Activated CD8-positive, alpha-beta memory T cell treated with anti-CD3 and anti-CD28 coated beads for 48 hours (primary cell): ENCODE measurements at regions not wholly inside any gene's neighbourhood (a gene's known extent, or its start where the extent isn't known, plus 50 kb on each side); places are given as distances from the start of the nearest gene placed in this dataset.
A peak's percentile ranks its signal among the peaks of the same experiment; 100 is the strongest.
"Not testable (repeated sequence)": the region's sequence is repeated elsewhere in the genome, so short reads cannot be mapped to it uniquely, and the experiment has no call there.

ENCODE experiments used
- DNase-seq, 3 experiments: peaks; one replicate each; pipeline ENCODE4 v3.0.0-alpha.2; 2020; ENCODE audit warnings: low read depth in 2 of 3, low spot score in 2 of 3

DNA sequence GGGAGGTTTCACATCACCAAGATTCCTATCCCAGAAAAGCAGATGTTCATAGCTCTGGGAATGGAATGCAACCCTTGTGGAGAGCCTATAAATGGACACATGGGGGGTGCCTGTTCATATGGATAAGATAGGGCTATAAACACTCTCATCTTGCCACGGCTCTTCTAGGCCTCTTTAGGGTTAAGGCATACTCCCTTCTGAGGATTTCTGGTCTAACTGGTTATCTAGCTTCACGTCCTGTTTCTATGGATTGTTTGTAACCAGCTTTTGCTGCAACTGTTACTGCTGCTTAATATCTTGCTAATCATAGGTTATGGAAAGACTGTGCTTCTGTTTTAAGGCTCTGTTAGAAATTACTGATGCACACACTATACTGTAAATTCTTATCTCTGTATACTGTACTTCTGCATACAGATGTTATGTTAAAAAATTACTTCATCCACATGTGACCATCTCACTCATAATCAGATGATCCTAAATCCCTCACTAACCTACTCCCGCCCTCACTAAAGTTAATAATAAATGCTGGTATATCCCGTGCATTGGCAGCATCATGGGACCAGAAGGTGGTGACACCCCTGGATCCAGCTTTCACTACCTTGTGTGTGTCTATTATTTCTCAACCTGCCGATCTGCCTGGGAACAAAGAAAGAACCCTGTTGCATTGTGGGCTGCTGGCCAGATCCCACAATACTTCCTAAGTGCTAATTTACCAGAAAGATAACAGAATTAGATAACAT lies 68.7 kb downstream of the PRKAB2 start:
- DNase-seq = not testable (repeated sequence)

DNA sequence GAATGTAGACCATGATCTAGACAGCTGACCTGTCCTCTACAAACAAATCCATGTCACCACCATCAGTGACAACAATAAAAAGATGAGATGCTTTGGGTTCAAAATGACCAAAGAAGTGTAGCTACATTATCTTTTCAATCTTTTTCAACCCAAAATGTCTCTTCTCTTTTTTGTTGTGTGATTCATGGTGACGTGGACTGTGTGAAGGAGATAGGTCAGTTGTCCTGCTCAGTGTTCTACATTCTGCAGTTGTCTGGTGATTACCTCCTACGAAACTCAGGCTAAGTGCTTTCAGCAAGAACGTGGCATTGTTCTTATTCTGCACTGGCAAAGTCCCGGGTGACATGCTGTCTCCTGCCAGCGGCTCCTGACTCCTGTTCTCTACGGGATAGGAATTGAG lies 73.1 kb downstream of the PRKAB2 start:
- no peak for DNase-seq

DNA sequence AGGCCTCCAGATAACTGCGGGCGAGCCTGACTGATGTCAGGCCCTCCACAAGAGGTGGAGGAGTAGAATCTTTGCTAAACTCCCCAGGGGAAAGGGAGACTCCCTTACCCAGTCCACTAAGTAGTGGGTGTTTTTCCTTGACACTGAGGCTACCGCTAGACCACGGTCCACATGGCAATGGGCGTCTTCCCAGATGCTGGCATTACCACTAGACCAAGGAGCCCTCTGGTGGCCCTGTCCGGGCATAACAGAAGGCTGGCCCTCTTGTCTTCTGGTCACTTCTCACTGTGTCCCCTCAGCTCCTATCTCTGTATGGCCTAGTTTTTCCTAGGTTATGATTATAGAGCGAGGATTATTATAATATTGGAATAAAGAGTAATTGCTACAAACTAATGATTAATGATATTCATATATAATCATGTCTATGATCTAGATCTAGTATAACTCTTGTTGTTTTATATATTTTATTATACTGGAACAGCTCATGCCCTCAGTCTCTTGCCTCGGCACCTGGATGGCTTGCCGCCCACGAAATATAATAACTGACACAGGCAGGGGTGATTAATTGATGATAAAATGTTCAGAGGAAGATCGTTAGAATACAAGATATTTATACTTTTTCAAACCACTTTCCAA lies 73.8 kb downstream of the PRKAB2 start:
- not testable (repeated sequence) for DNase-seq

DNA sequence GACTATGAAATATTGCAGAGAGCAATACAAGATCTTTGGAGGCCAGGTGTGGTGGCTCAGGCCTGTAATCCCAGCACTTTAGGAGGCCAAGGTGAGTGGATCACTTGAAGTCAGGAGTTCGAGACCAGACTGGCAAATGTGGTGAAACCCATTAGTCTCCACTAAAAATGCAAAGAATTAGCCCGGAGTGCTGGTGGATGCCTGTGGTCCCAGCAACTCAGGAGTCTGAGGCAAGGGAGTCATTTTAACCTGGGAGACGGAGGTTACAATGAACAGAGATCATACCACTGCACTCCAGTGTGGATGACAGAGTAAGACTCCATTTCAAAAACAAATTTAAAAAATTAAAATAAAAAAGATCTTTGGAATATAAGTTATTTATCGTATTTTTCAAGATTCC lies 76.6 kb downstream of the PRKAB2 start:
- no peak for DNase-seq

DNA sequence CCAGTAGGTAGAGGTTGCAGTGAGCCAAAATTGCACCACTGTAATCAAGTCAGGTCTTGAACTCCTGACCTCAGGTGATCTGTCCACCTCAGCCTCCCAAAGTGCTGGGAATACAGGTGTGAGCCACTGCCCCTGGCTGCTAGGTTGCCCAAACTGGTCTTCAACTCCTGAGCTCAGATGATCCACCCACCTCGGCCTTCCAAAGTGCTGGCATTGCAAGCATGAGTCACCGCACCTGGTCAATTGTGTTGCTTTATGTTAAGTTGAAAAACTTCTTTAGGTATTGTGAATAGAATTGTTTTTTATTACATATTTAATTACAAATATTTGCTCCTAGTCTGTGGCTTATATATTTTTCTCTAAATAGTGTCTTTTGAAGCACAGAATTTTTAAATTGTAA lies 80.5 kb downstream of the PRKAB2 start:
- DNase-seq = no peak

DNA sequence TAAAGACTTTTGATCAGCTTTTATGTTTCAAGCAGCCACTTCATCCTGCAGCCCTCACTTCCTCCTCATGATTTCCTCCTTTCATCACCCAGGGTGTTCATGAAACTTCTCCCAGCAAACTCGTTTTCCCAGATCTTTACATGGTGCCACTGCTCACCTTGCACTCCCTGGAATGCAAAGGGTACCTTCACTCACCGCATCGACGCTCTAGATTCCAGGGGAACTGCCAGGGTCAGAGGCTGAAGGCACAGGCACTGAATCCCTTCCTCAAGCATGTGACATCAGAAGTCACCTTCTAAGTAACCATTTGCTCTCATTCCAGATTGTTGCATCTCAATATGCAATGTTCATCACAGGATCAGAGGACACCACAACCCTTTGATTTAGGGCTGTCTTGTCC lies 82.8 kb downstream of the PRKAB2 start:
- no peak for DNase-seq

DNA sequence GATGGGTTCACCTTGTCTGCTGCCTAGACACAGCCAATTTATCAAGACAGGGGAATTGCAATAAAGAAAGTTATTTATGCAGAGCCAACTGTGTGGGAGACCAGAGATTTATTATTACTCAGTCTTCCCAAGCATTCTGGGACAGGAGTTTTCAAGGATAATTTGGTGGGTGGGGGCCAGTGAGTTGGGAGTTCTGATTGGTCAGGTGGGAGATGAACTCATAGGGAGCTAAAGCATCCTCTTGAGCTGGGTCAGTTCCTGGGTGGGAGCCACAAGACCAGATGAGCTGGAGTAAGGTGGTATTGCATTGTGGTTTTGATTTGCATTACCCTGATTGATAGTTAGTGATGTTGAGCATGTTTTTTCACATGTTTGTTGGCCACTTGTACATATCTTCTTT lies 86.1 kb downstream of the PRKAB2 start:
- no peak for DNase-seq

DNA sequence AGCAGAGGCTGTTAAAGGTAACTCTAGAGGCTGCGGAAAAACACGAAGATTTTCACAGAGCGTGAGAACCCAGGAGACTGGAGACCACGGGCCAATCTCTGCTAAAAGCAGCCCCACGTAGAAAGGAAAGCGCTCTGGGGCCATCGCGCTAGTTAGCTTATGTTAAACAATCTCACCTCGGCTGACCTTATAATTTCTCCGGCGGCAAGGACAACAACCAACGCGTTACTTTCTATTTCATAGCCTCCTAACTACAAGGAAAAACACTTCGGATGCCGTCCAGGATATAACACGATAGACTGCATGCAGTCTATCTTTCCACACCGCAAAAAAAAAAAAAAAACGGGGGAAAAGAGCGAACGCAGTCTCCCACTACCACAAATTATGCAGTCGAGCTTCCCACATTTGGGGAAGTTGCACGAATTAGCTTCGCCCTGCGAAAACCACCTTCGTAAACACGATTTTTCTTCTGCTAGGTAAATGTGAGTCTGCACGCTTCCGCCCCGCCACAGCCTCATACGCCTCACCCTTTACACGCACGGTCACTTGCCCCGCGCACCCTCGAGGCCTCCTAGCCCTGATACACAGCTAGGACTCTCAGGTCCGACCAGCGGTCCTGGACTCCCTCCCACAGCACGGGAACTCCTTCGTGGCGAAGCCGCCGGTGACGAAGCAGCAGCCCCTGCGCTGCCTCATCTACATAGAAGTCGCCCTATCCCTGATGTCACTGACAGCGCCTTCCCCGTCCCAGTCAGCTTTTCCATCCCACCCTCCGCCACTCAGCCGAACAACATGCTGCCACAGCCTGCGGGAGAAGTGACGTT lies 87.8 kb downstream of the PRKAB2 start:
- DNase-seq = peak; percentile 65 to 87 (median 81)

DNA sequence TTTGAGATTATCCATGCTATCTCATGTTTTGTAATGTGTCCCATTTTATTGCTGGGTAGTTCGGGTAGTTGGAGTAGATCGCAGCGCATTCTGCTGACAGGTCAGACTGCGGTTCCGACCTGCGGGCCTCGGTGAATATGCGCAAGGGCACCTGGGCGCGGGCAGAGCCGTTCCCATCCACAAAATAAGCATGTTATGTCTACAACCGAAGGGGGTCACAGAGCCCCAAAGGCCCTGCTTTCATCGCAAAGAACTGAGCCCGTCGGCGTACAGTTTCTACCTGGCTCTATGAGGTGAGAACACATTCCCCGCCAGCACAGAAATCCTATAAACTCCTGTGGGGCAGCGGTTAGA lies 88.4 kb downstream of the PRKAB2 start:
- no peak for DNase-seq

DNA sequence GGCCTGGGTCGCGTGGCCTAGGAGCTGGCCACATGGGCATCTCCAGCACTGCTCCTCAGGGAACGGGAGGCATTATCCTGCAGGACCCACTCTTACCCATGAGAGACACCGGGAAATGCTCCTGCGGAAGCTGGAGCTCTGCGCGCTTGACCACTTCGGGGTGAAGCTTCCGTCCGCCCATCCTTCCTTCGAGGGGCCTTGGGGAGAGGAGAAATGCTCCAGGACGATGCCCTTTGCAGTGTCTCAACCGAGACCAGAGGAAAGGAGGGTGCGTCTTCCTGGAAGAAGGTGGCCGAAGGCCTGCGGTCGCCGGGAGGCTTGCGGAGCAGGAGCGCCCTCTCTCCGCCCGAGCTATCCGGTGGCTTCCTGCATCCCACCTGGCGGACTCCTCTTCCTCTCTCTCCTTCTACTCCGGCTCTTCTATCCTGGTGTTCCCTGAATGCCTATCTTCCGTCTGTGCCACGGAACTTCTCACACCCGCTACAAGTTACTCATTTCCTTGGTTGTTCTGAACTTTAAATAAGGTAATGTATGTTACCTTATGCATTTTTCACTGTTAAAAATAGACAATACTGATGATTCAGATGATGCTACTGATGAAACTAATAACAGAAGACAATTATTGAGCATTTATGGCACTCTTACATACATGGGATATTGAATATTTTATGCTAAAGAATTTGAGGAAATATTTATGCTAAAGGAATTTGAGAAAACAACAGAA lies 91.4 kb downstream of the PRKAB2 start:
- DNase-seq = no peak

DNA sequence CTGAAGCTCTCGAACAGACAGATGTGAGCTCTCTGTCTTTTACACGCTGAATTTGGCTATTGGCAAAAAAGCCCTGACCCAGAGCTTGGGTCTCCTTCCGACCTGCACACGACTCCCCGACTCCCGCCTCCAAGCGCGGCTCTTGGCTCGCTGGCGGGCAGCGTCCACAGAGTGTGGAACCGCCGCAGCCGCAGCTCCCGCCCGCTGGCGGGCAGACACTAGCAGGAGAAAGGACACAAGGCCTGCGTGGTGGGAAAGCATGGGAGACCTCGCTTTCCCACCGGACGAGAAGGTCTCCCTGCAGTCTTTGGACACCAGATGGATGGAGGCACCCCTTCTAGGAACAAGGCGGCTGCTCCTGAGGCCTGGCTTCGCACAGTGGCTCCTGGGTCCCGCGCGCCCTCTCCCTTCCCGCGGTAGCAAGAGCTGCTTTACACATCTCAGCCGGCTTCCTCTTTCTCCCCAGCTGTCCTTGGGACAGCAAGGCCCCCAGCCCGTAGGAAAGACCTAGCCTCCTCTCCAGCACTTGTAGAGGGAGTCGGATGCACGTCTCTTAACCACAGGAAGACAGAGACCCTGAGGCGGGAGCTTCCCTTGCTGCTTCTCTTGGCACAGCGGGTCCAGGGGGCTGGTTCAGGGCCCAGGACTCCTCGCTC lies 92.1 kb downstream of the PRKAB2 start:
- peak in 1 of 3 experiments; percentile 10 for DNase-seq

DNA sequence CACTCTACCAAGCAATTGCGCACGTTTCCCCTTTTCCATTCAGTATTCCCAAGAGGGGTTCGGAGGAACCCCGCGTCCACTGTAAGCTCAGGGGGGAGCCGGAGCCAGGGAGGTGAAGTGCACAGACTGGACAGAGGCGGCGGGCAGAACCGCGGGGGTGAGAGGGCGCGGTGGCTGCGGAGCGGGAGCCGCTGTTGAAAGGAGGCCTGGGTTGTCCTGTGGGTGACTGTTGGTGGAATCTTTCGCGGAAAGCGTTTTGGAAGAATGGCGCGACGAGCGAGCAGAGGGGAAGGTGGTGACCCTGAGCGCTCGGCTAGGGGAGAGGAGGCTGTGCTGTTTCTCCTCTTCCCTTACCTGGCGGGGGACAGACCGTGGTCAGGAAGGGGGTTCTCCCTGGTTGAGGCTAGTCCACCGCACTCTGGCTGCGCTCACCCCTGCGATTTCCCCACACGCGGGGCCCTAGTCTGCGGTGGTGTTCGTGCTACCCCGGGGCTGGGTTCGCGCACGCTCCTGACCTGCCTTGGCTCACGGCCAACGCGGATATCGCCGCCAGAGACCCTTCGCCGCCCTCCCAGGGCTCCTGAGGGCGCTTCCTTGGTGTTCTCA lies 92.8 kb downstream of the PRKAB2 start:
- no peak for DNase-seq

DNA sequence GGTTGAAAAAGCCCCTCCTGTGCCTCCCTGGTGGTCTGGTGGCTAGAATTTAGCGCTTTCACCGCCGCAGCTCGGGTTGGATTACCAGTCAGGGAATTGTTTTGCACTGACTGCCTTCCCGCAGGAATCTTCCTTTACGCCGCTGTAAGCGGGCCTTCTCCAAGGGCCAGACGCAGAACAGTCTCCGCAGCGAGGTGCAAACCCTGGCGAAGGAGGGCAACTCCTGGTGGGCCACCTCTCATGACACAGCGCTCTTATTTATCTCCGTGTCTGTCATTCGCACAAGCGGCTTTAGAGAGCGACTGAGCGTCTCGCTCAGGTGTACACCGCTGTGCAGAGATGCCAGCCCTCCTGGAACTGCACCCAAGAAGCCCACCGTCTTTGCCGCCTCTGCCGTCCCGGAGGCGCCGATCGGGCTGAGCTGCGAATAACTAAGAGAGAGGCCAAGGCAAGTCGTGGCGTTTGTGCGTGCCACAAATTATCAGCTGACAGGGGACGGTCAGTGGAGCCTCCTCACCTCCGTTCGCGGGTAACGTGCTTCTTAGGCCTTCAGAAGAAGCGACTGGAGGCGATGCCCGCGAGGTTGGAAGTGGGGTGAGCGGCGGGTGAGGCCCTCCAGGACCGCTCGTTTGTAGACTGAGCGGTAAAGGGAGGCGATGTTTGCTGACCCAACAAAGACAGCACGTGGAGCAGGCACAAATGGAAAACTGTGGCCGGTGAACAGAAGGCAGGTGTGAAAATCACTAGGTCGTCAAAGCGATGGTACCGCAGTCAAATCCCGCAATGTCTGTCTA lies 93.5 kb downstream of the PRKAB2 start:
- DNase-seq = no peak

DNA sequence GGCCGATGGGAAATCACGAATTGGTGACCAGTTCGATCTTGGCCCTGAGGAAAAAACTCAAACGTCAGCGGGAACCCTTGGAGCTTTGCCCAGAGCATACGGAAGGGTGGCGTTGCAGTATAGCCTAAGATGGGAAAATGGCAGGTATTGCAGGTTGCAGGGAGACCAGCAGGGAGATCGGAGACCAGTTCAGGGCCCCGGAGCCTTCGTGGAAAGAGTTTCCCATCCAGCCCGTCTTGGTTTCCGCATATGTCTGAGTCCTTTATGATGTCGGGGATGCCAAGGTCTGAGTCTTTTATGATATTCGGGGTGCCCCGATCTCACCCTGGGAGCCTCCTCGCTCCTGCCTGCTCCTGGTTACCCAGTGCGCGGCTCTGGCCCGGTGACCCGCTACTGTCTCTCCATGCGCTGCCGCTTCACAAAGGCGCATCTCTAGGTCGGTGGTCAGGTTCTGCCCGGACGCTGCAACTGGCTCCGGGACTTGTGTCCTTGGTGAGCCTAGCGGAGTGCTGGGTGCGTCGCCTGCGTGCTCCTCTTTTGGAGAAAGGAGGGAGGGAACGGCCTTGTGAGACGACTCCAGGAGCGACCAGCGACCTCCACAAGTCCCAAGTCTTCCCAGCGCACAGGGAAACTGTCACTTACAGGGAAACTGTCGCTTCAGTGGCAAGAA lies 94.2 kb downstream of the PRKAB2 start:
- no peak for DNase-seq

DNA sequence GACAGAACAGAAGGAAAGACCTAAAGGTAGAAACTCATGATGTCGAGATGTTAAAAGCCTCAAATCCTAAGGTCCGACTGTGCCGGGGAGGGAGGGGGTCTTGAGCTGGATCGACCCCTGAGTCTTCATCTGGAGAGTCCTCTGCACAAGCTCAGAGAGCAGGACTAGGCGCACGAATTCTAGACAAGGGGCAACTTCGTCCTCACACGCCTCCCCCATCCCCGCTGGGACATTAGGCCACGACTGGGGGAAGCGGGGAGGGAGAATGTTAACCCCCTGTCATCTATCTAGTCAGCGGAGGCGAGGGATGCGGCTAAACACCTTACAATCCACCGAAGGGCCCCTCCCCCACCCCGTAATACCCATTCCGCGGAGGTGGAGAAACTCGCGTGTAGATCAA lies 94.7 kb downstream of the PRKAB2 start:
- DNase-seq = no peak

DNA sequence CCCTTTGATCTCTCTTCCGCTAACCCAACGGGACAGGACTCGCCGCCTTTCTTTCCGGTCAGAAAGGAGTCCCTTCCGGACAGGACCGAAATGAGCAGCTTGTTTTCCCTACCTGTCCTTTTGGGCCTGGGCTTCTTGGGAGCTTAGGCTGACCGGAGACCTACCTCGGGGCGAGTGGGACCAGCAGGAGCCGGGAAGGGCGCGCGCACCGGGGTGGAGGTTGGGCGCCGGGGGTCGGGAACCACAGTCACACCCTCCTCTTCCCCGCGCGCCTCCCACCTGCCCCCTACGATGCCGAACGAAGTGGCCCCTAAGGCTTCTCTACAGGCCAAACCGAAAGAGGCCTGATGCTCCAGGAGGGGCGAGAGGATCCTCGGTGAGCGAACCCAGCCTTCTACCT lies 95.2 kb downstream of the PRKAB2 start:
- no peak for DNase-seq

DNA sequence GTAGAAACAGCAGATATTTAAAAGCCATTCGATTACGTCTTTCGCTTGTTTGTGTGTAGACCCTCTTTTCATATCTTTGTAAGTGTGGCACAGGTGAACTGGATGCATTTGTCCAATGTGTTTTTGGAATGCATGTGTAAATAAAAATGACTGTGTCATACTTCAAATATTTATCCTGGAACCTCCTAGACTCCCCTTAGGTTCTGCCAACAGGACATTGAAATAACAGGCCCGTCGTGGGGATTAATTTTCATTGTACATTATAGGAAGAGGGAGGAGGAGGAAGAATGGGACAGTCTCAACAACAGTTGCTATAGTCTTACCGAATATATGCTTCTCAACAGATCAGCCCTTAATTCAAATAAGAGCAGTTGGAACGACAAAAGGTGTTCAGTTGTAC lies 95.8 kb downstream of the PRKAB2 start:
- no peak for DNase-seq

DNA sequence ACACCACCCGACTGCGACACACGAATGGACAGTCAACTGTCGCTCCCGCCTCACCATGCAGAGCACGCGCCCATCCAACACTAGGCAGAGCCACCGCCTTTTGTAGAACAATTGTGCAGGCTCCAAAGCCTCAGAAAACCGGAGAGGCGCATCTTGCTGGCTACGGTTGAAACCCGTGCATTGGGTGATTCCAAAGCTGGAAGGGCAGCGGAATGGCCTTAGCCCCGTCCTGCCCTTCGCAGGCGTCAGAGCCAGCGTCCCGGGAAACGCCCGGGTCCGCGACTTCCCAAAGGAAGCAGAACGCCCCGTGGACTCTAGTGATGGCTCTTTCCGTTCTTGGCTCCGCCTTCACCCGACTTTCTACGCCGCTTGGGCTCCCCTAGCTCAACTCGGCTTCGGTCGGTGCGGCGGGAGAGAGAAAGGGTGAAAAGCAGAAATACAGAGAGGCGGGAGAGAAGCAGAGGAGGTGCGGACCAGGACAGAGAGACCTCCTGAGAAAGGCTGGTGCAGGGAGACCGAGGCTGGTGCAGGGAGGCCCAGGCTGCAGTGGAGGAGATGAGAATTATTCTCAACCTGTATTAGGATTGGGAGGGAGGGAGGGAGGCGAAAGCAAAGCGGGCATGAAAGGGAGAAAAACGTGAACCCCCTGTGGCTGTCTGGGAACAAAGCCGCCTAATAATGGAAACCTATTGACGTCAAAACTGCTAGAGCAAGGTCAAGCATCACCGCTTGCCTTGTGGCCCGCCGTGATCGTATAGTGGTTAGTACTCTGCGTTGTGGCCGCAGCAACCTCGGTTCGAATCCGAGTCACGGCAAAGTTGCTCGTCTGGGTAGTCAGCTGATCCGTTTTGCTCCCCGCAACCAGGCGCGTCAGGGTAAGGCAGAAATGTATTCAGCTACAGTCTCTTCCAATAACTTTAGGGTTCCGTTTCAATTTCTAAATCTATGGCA lies 99.5 kb downstream of the PRKAB2 start:
- DNase-seq = no peak
